DND-41 (cell line): ENCODE measurements at regions not wholly inside any gene's neighbourhood (a gene's known extent, or its start where the extent isn't known, plus 50 kb on each side); places are given as distances from the start of the nearest gene placed in this dataset.

Source experiments
- CTCF ChIP-seq: IDR thresholded peaks from 2 replicates; pipeline ENCODE4 v1.5.1; 2012; ENCODE audit warnings: borderline replicate concordance, low read length, moderate library complexity, mild to moderate bottlenecking; ENCODE audit not compliant: poor library complexity, severe bottlenecking; ENCODE audit errors: extremely low read depth
- EZH2 ChIP-seq: IDR thresholded peaks from 3 replicates; pipeline ENCODE4 v1.6.1; 2012; ENCODE audit warnings: borderline replicate concordance, low read depth, mild to moderate bottlenecking, moderate library complexity, low read length, inconsistent platforms; ENCODE audit not compliant: severe bottlenecking

GRCh38 chr11:96622026-96622634 is 232.3 kb downstream of the JRKL start:
- TF ChIP-seq CTCF (no peak), EZH2 (no peak)
